GM19240 (cell line): ENCODE measurements at regions not wholly inside any gene's neighbourhood (a gene's known extent, or its start where the extent isn't known, plus 50 kb on each side); places are given as distances from the start of the nearest gene placed in this dataset.
"Not testable (repeated sequence)": the region's sequence is repeated elsewhere in the genome, so short reads cannot be mapped to it uniquely, and the experiment has no call there.

Experiments
- DNase-seq: peaks from one replicate; pipeline ENCODE4 v3.0.0; 2011; ENCODE audit warnings: low spot score; ENCODE audit not compliant: insufficient read length

- DNase-seq = no peak
Measured at GRCh38 chr14:87321548-87321947, 671.4 kb downstream of the GALC start.

GRCh38 chr14:87312894-87313205 is 680.1 kb downstream of the GALC start:
- no peak for DNase-seq

- DNase-seq = no peak
Measured at GRCh38 chr14:87312169-87312893, 680.7 kb downstream of the GALC start.

- DNase-seq = no peak
Measured at GRCh38 chr14:87309557-87309956, 683.4 kb downstream of the GALC start.

GRCh38 chr14:87306409-87307168 is 686.4 kb downstream of the GALC start:
- no peak for DNase-seq

GRCh38 chr14:87305345-87305744 is 687.6 kb downstream of the GALC start:
- DNase-seq = no peak

GRCh38 chr14:87304404-87304803 is 688.6 kb downstream of the GALC start:
- DNase-seq = no peak

GRCh38 chr14:87286826-87287225 is 706.2 kb downstream of the GALC start:
- DNase-seq = no peak

- DNase-seq = no peak
Measured at GRCh38 chr14:87286191-87286590, 706.8 kb downstream of the GALC start.

GRCh38 chr14:87285506-87285905 is 707.5 kb downstream of the GALC start:
- DNase-seq = no peak

- no peak for DNase-seq
Measured at GRCh38 chr14:87283547-87283946, 709.4 kb downstream of the GALC start.

GRCh38 chr14:87282266-87282665 is 710.7 kb downstream of the GALC start:
- DNase-seq = no peak

GRCh38 chr14:87278415-87278814 is 714.6 kb downstream of the GALC start:
- no peak for DNase-seq

- DNase-seq = no peak
Measured at GRCh38 chr14:87271331-87271730, 721.7 kb downstream of the GALC start.

GRCh38 chr14:87268997-87269396 is 724.0 kb downstream of the GALC start:
- DNase-seq = no peak

- DNase-seq = no peak
Measured at GRCh38 chr14:87264796-87265195, 728.2 kb downstream of the GALC start.

- DNase-seq = no peak
Measured at GRCh38 chr14:87264272-87264785, 728.7 kb downstream of the GALC start.

- no peak for DNase-seq
Measured at GRCh38 chr14:87261621-87262020, 731.4 kb downstream of the GALC start.

- no peak for DNase-seq
Measured at GRCh38 chr14:87260460-87260859, 732.5 kb downstream of the GALC start.

- no peak for DNase-seq
Measured at GRCh38 chr14:87257421-87257820, 735.6 kb downstream of the GALC start.

- no peak for DNase-seq
Measured at GRCh38 chr14:87255058-87255457, 737.9 kb downstream of the GALC start.

- no peak for DNase-seq
Measured at GRCh38 chr14:87254331-87254874, 738.6 kb downstream of the GALC start.

- not testable (repeated sequence) for DNase-seq
Measured at GRCh38 chr14:87253791-87254190, 739.2 kb downstream of the GALC start.
